ENCODE measurements at regions not wholly inside any gene's neighbourhood (a gene's known extent, or its start where the extent isn't known, plus 50 kb on each side); places are given as distances from the start of the nearest gene placed in this dataset.
A peak's percentile ranks its signal among the peaks of the same experiment; 100 is the strongest.

GRCh38 chr5:98635656-98636055, 137.8 kb upstream of the RGMB start:
- Histone ChIP-seq H3K9me3 (ENCODE audit: low read depth, low read length) (no peaks in the 10 kb centered on the region), H4K20me1 (ENCODE audit: insufficient read depth, low read length) (no peaks in the 10 kb centered on the region), H3K27me3 (ENCODE audit: insufficient read depth, low read length) (no peaks in the 10 kb centered on the region), H3K36me3 (ENCODE audit: insufficient read depth, low read length) (no peaks in the 10 kb centered on the region), H2AFZ (ENCODE audit: low read length) (peak overlapping the region; percentile 32), H3K27ac (ENCODE audit: low read depth, low read length) (peak overlapping the region; percentile 31), H3K79me2 (ENCODE audit: insufficient read depth, low read length) (no peaks in the 10 kb centered on the region), H3K4me3 (ENCODE audit: insufficient read depth, low read length) (no peak overlapping the region), H3K4me1 (ENCODE audit: insufficient read depth, low read length) (peaks cover 41% of the 10 kb centered on the region), H3K4me2 (ENCODE audit: insufficient read depth, low read length) (no peak overlapping the region)
- DNase-seq (ENCODE audit: insufficient read length, low spot score, missing footprints) = no peak
- no peak for TF ChIP-seq CTCF (IDR thresholded peaks at IDR 0.05; ENCODE audit: extremely low read depth, low read depth, low read length)

GRCh38 chr5:98637116-98637515, 136.3 kb upstream of the RGMB start:
- Histone ChIP-seq H3K4me1 (ENCODE audit: insufficient read depth, low read length) (peaks cover 29% of the 10 kb centered on the region), H4K20me1 (ENCODE audit: insufficient read depth, low read length) (no peaks in the 10 kb centered on the region), H3K27ac (ENCODE audit: low read depth, low read length) (no peak overlapping the region), H3K4me2 (ENCODE audit: insufficient read depth, low read length) (no peak overlapping the region), H3K79me2 (ENCODE audit: insufficient read depth, low read length) (no peaks in the 10 kb centered on the region), H3K4me3 (ENCODE audit: insufficient read depth, low read length) (no peak overlapping the region), H3K27me3 (ENCODE audit: insufficient read depth, low read length) (no peaks in the 10 kb centered on the region), H3K9me3 (ENCODE audit: low read depth, low read length) (no peaks in the 10 kb centered on the region), H3K36me3 (ENCODE audit: insufficient read depth, low read length) (no peaks in the 10 kb centered on the region), H2AFZ (ENCODE audit: low read length) (no peak overlapping the region)
- TF ChIP-seq CTCF (IDR thresholded peaks at IDR 0.05; ENCODE audit: extremely low read depth, low read depth, low read length) = no peak
- DNase-seq (ENCODE audit: insufficient read length, low spot score, missing footprints) = no peak

GRCh38 chr5:98637557-98637956, 135.9 kb upstream of the RGMB start:
- Histone ChIP-seq H3K4me1 (ENCODE audit: insufficient read depth, low read length) (peaks cover 24% of the 10 kb centered on the region), H3K79me2 (ENCODE audit: insufficient read depth, low read length) (no peaks in the 10 kb centered on the region), H3K4me2 (ENCODE audit: insufficient read depth, low read length) (no peak overlapping the region), H3K36me3 (ENCODE audit: insufficient read depth, low read length) (no peaks in the 10 kb centered on the region), H3K9me3 (ENCODE audit: low read depth, low read length) (no peaks in the 10 kb centered on the region), H4K20me1 (ENCODE audit: insufficient read depth, low read length) (no peaks in the 10 kb centered on the region), H3K27ac (ENCODE audit: low read depth, low read length) (no peak overlapping the region), H3K4me3 (ENCODE audit: insufficient read depth, low read length) (no peak overlapping the region), H3K27me3 (ENCODE audit: insufficient read depth, low read length) (no peaks in the 10 kb centered on the region), H2AFZ (ENCODE audit: low read length) (no peak overlapping the region)
- no peak for TF ChIP-seq CTCF (IDR thresholded peaks at IDR 0.05; ENCODE audit: extremely low read depth, low read depth, low read length)
- DNase-seq (ENCODE audit: insufficient read length, low spot score, missing footprints) = no peak

DNA sequence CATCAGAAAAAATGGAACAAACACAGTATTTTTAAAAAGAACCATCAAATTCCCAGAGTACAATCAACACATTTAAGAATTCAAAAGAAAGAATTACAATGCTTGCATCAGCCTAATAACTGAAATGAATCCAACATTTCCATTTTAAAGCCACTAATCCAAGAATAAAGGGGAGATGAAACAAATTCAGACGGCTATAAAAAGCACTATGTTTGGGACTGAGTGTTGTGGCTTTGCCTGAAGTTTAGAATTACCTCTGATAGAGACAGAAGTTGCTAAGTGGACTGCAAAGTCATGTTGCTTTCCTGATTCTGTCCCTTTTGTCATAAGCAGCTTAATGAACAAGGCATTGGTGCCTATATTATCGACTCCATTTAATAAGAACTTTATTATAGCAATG, 135.4 kb upstream of the RGMB start:
- Histone ChIP-seq H3K27ac (ENCODE audit: low read depth, low read length) (no peak overlapping the region), H3K4me3 (ENCODE audit: insufficient read depth, low read length) (no peak overlapping the region), H2AFZ (ENCODE audit: low read length) (no peak overlapping the region), H3K36me3 (ENCODE audit: insufficient read depth, low read length) (no peaks in the 10 kb centered on the region), H3K27me3 (ENCODE audit: insufficient read depth, low read length) (no peaks in the 10 kb centered on the region), H3K4me1 (ENCODE audit: insufficient read depth, low read length) (peaks cover 23% of the 10 kb centered on the region), H3K4me2 (ENCODE audit: insufficient read depth, low read length) (no peak overlapping the region), H4K20me1 (ENCODE audit: insufficient read depth, low read length) (no peaks in the 10 kb centered on the region), H3K79me2 (ENCODE audit: insufficient read depth, low read length) (no peaks in the 10 kb centered on the region), H3K9me3 (ENCODE audit: low read depth, low read length) (no peaks in the 10 kb centered on the region)
- TF ChIP-seq CTCF (IDR thresholded peaks at IDR 0.05; ENCODE audit: extremely low read depth, low read depth, low read length) = no peak
- DNase-seq (ENCODE audit: insufficient read length, low spot score, missing footprints) = no peak

All from osteoblast (primary cell).